H1 (cell line): ENCODE measurements at regions not wholly inside any gene's neighbourhood (a gene's known extent, or its start where the extent isn't known, plus 50 kb on each side); places are given as distances from the start of the nearest gene placed in this dataset.

ENCODE experiments used
- CTCF ChIA-PET: fragments of 300-600 bp; sonication (Branson Sonifier 250); formaldehyde crosslinking; loops from one replicate; lab custom pipeline; 2021; ENCODE audit not compliant: partially characterized antibody; lab: Charles Lee
- POLR2A ChIA-PET: fragments of 300-600 bp; sonication (Branson Sonifier 250); formaldehyde crosslinking; loops from one replicate; lab custom pipeline; 2021; ENCODE audit warnings: inconsistent platforms; ENCODE audit not compliant: partially characterized antibody; lab: Charles Lee
- DNase-seq, 2 experiments: peaks; one replicate each; pipeline versions ENCODE4 v3.0.0 to v3.0.0-alpha.2; 2010 to 2022; ENCODE audit warnings: low spot score in 2 of 2, low read depth in 1 of 2, mixed read lengths in 1 of 2
- FAIRE-seq: peaks from 2 replicates; lab custom pipeline; 2011; peaks lifted over from hg19 to GRCh38; lab: Jason Lieb, UNC
- H2AFZ ChIP-seq: 2 replicates; pipeline ENCODE4 v1.8.1; 2012; ENCODE audit warnings: low read length, inconsistent platforms
- H2AK5ac ChIP-seq: 2 replicates; pipeline ENCODE4 v1.6.1; 2013; ENCODE audit warnings: low read depth, low read length
- H2BK120ac ChIP-seq: replicated peaks from 2 replicates; pipeline ENCODE3; 2013; ENCODE audit warnings: low read depth, low read length, inconsistent platforms
- H2BK12ac ChIP-seq: 2 replicates; pipeline ENCODE4 v1.6.1; 2013; ENCODE audit warnings: low read depth, low read length
- H2BK15ac ChIP-seq: 2 replicates; pipeline ENCODE4 v1.6.1; 2013; ENCODE audit warnings: low read length
- H2BK20ac ChIP-seq: 2 replicates; pipeline ENCODE4 v1.6.1; 2013; ENCODE audit warnings: low read length
- H2BK5ac ChIP-seq: 2 replicates; pipeline ENCODE4 v1.6.1; 2013; ENCODE audit warnings: low read depth, low read length
- H3K14ac ChIP-seq: 2 replicates; pipeline ENCODE4 v1.6.1; 2013; ENCODE audit warnings: inconsistent platforms; ENCODE audit not compliant: insufficient read length
- H3K18ac ChIP-seq: 2 replicates; pipeline ENCODE4 v1.6.1; 2013; ENCODE audit warnings: low read length; ENCODE audit errors: extremely low read depth
- H3K23ac ChIP-seq: 2 replicates; pipeline ENCODE4 v1.6.1; 2013; ENCODE audit warnings: inconsistent platforms; ENCODE audit not compliant: insufficient read length
- H3K23me2 ChIP-seq: 2 replicates; pipeline ENCODE4 v1.6.1; 2013; ENCODE audit warnings: low read depth, low read length
- H3K27ac ChIP-seq: 2 replicates; pipeline ENCODE4 v1.6.1; 2011; ENCODE audit warnings: low read depth, low read length, inconsistent platforms
- H3K27me3 ChIP-seq, 4 experiments: replicated peaks in 1 of 4; 1 replicate in 1 of 4; 2 replicates in 3 of 4; pipeline versions ENCODE4 v1.6.1 to v1.8.1; 2011 to 2013; ENCODE audit warnings: low read length in 3 of 4, mild to moderate bottlenecking in 3 of 4, inconsistent platforms in 2 of 4, mixed read lengths in 2 of 4, moderate library complexity in 1 of 4; ENCODE audit not compliant: control insufficient read depth in 3 of 4, insufficient read depth in 3 of 4; ENCODE audit errors: extremely low read depth in 1 of 4
- H3K36me3 ChIP-seq, 4 experiments: 2 replicates each; pipeline versions ENCODE4 v1.6.1 to v1.8.1; 2011 to 2013; ENCODE audit warnings: mild to moderate bottlenecking in 4 of 4, low read length in 3 of 4, moderate library complexity in 2 of 4, control low read depth in 1 of 4, inconsistent platforms in 1 of 4; ENCODE audit not compliant: insufficient read depth in 4 of 4, control insufficient read depth in 2 of 4
- H3K4ac ChIP-seq: replicated peaks from 2 replicates; pipeline ENCODE3; 2013; ENCODE audit warnings: low read length, low read depth, mixed read lengths, inconsistent platforms; ENCODE audit not compliant: insufficient read length
- H3K4me1 ChIP-seq, 4 experiments: replicated peaks in 1 of 4; 1 replicate in 1 of 4; 2 replicates in 3 of 4; pipeline versions ENCODE4 v1.6.1 to v1.8.1; 2011 to 2013; ENCODE audit warnings: low read length in 3 of 4, inconsistent platforms in 2 of 4, mixed read lengths in 1 of 4; ENCODE audit not compliant: insufficient read depth in 4 of 4, control insufficient read depth in 3 of 4
- H3K4me2 ChIP-seq, 2 experiments: 2 replicates each; pipeline versions ENCODE4 v1.6.1 to v1.8.1; 2011 to 2013; ENCODE audit warnings: low read depth in 2 of 2, low read length in 2 of 2, control low read depth in 1 of 2, inconsistent platforms in 1 of 2, mild to moderate bottlenecking in 1 of 2; ENCODE audit not compliant: insufficient read depth in 1 of 2
- H3K4me3 ChIP-seq, 4 experiments: fragments of 200-600, 300-600 bp in 1 of 4; sonication (generic), shearing (Covaris generic), sonication (Bioruptor Twin) in 1 of 4; 2 replicates each; pipeline versions ENCODE4 v1.5.1 to v1.8.1; 2011 to 2016; ENCODE audit warnings: low read length in 4 of 4, low read depth in 3 of 4, control low read depth in 2 of 4, inconsistent platforms in 2 of 4, mild to moderate bottlenecking in 2 of 4, mixed read lengths in 1 of 4, moderate library complexity in 1 of 4; ENCODE audit not compliant: insufficient read depth in 2 of 4; ENCODE audit errors: extremely low read depth in 1 of 4
- H3K56ac ChIP-seq: replicated peaks from 2 replicates; pipeline ENCODE3; 2013; ENCODE audit warnings: low read depth, mild to moderate bottlenecking, mixed read lengths, low read length, inconsistent platforms; ENCODE audit not compliant: insufficient read length
- H3K79me1 ChIP-seq: 2 replicates; pipeline ENCODE4 v1.6.1; 2013; ENCODE audit warnings: low read depth, low read length, control low read depth
- H3K79me2 ChIP-seq, 2 experiments: 2 replicates each; pipeline versions ENCODE4 v1.6.1 to v1.8.1; 2012 to 2013; ENCODE audit warnings: low read length in 2 of 2, mild to moderate bottlenecking in 2 of 2, inconsistent platforms in 1 of 2; ENCODE audit not compliant: insufficient read depth in 2 of 2, control insufficient read depth in 1 of 2
- H3K9ac ChIP-seq, 4 experiments: replicated peaks in 1 of 4; 1 replicate in 1 of 4; 2 replicates in 3 of 4; pipeline versions ENCODE4 v1.6.1 to v1.8.1; 2011 to 2013; ENCODE audit warnings: low read depth in 3 of 4, low read length in 3 of 4, control low read depth in 2 of 4, mild to moderate bottlenecking in 2 of 4, moderate library complexity in 2 of 4, inconsistent platforms in 1 of 4; ENCODE audit errors: extremely low read depth in 1 of 4
- H3K9me3 ChIP-seq, 2 experiments: 2 replicates each; pipeline versions ENCODE4 v1.6.1 to v1.8.1; 2012 to 2013; ENCODE audit warnings: mild to moderate bottlenecking in 2 of 2, moderate library complexity in 2 of 2, control low read depth in 1 of 2, inconsistent platforms in 1 of 2, low read depth in 1 of 2, low read length in 1 of 2, mixed read lengths in 1 of 2; ENCODE audit not compliant: insufficient read depth in 2 of 2
- H4K20me1 ChIP-seq, 2 experiments: replicated peaks in 1 of 2; 2 replicates each; pipeline versions ENCODE3 to v1.8.1; 2011 to 2013; ENCODE audit warnings: inconsistent platforms in 2 of 2, low read length in 2 of 2, mild to moderate bottlenecking in 1 of 2; ENCODE audit not compliant: insufficient read depth in 2 of 2, control insufficient read depth in 1 of 2
- H4K5ac ChIP-seq: 2 replicates; pipeline ENCODE4 v1.6.1; 2013; ENCODE audit warnings: low read length, low read depth, mixed read lengths, inconsistent platforms; ENCODE audit not compliant: insufficient read length
- H4K8ac ChIP-seq: 2 replicates; pipeline ENCODE4 v1.8.0; 2013; ENCODE audit warnings: mild to moderate bottlenecking, moderate library complexity, low read length, inconsistent platforms; ENCODE audit not compliant: insufficient read depth; ENCODE audit errors: extremely low read depth
- H4K91ac ChIP-seq: replicated peaks from 2 replicates; pipeline ENCODE3; 2013; ENCODE audit warnings: low read length, mixed read lengths, inconsistent platforms; ENCODE audit not compliant: insufficient read length
- POU5F1 ChIP-seq: IDR thresholded peaks from 2 replicates; pipeline ENCODE4 v1.6.1; 2011; ENCODE audit warnings: low read depth, mild to moderate bottlenecking, low read length, moderate library complexity
- WGBS, 2 experiments: shearing (Covaris generic) in 1 of 2; methylation state at CpG; one replicate each; pipeline versions ENCODE4 v1.1.6 to v1.1.7; 2013 to 2015; ENCODE audit warnings: low lambda C conversion rate in 2 of 2, mixed read lengths in 2 of 2, inconsistent platforms in 1 of 2, low coverage in 1 of 2, missing lambda C conversion rate in 1 of 2; ENCODE audit not compliant: insufficient replicate concordance in 2 of 2, insufficient coverage in 1 of 2, insufficient read length in 1 of 2; ENCODE audit errors: extremely low coverage in 1 of 2, missing lambda C conversion rate in 1 of 2; 5-methylcytosine and 5-hydroxymethylcytosine counted together

DNA sequence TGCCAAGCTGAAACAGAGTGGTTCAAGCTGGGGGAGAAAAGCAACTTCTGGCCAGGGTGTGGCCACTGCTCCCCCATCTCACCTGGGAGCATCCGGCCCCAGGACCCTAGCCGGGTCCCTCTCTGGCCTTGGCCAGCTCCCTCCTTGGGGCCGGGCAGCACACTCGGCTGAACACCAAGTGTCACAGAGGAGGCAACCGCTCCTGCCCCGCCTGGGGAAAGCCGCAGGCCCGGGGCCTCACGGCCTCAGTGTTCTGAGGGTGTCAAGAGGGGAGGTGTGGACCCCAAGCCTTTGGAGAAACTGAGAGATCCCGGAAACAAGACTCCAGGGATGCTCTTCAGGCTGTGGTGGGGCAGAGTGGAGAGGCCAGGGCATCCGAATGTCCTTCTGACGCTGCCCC lies 88.4 kb downstream of the ENGASE start:
- peaks cover 0 to 2% (median 0%) of the 10 kb centered on the region in 4 experiments; a peak in 2 of 7 replicates for H3K4me1 ChIP-seq
- FAIRE-seq, result no peak
- no peak overlapping the region for H2AFZ ChIP-seq
- no peak overlapping the region for H2BK120ac ChIP-seq
- H2BK5ac ChIP-seq, result no peak overlapping the region
- no peaks in the 10 kb centered on the region for H3K79me2 ChIP-seq
- no peak overlapping the region for H3K9ac ChIP-seq
- no peak overlapping the region for H4K91ac ChIP-seq
- no peaks in the 10 kb centered on the region for H3K27me3 ChIP-seq
- H3K36me3 ChIP-seq, result no peaks in the 10 kb centered on the region
- no peak overlapping the region for H3K56ac ChIP-seq
- 81% methylated on average over 11 of the region's 12 CpGs; no CpG with 5 or more reads in 1 of the 2 experiments for WGBS, 2 experiments
- H2BK15ac ChIP-seq, result no peak overlapping the region
- H4K5ac ChIP-seq, result no peak overlapping the region
- DNase-seq, result no peak
- no peak overlapping the region for H3K18ac ChIP-seq
- H3K27ac ChIP-seq, result no peak overlapping the region
- H3K4me2 ChIP-seq, result no peak overlapping the region
- no peak overlapping the region for H3K23ac ChIP-seq
- no peak overlapping the region for H3K4me3 ChIP-seq
- H2AK5ac ChIP-seq, result no peak overlapping the region
- no peak overlapping the region for H2BK20ac ChIP-seq
- no peaks in the 10 kb centered on the region for H3K23me2 ChIP-seq
- H4K20me1 ChIP-seq, result no peaks in the 10 kb centered on the region
- H3K79me1 ChIP-seq, result no peaks in the 10 kb centered on the region; the same call in 1 of the 2 replicates
- H3K14ac ChIP-seq, result no peak overlapping the region
- no peaks in the 10 kb centered on the region for H3K9me3 ChIP-seq
- CTCF ChIA-PET, result interaction anchor here (0.6 to 2.3 kb wide), 7 partner anchors 15 to 239 kb away, joined by 3 to 8 read pairs (median 5); no protein-coding TSS in a partner anchor
- POLR2A ChIA-PET, result interaction anchor here (1.3 to 1.5 kb wide), 2 partner anchors 15 to 18 kb away, joined by 4 read pairs; no protein-coding TSS in a partner anchor
- no peak overlapping the region; the same call in 1 of the 2 replicates for H4K8ac ChIP-seq
- TF ChIP-seq POU5F1, result no peak
- no peak overlapping the region for H2BK12ac ChIP-seq
- H3K4ac ChIP-seq, result no peak overlapping the region
